GM21423 (cell line): ENCODE measurements at regions not wholly inside any gene's neighbourhood (a gene's known extent, or its start where the extent isn't known, plus 50 kb on each side); places are given as distances from the start of the nearest gene placed in this dataset.

Experiments
- ATAC-seq: cut with Tn5 transposase; IDR thresholded peaks from one replicate; pipeline ENCODE4 v1.9.1; 2021; ENCODE audit warnings: mild to moderate bottlenecking, moderate library complexity; ENCODE audit not compliant: unreplicated experiment

- ATAC-seq: no peak
Measured at GRCh38 chr14:95413289-95414215, 93.8 kb upstream of the CLMN start.

GRCh38 chr14:95410838-95411237 is 91.1 kb upstream of the CLMN start:
- ATAC-seq: no peak

- ATAC-seq: no peak
Measured at GRCh38 chr14:95409477-95410272, 90.0 kb upstream of the CLMN start.

GRCh38 chr14:95408731-95409476 is 89.2 kb upstream of the CLMN start:
- no peak for ATAC-seq

- ATAC-seq: no peak
Measured at GRCh38 chr14:95407354-95407753, 87.6 kb upstream of the CLMN start.

- ATAC-seq: no peak
Measured at GRCh38 chr14:95406756-95407277, 87.1 kb upstream of the CLMN start.

- no peak for ATAC-seq
Measured at GRCh38 chr14:95404583-95404982, 84.9 kb upstream of the CLMN start.

- no peak for ATAC-seq
Measured at GRCh38 chr14:95402578-95402977, 82.9 kb upstream of the CLMN start.

- no peak for ATAC-seq
Measured at GRCh38 chr14:95402176-95402575, 82.5 kb upstream of the CLMN start.

GRCh38 chr14:95398630-95399547 is 79.2 kb upstream of the CLMN start:
- ATAC-seq: no peak

GRCh38 chr14:95397325-95397724 is 77.6 kb upstream of the CLMN start:
- ATAC-seq: no peak

- ATAC-seq: no peak
Measured at GRCh38 chr14:95396221-95396620, 76.5 kb upstream of the CLMN start.

- ATAC-seq: no peak
Measured at GRCh38 chr14:95395098-95395737, 75.5 kb upstream of the CLMN start.

- ATAC-seq: no peak
Measured at GRCh38 chr14:95394297-95395097, 74.8 kb upstream of the CLMN start.

- no peak for ATAC-seq
Measured at GRCh38 chr14:95392841-95393240, 73.1 kb upstream of the CLMN start.

GRCh38 chr14:95391331-95391730 is 71.6 kb upstream of the CLMN start:
- no peak for ATAC-seq

- no peak for ATAC-seq
Measured at GRCh38 chr14:95389471-95390011, 69.8 kb upstream of the CLMN start.

GRCh38 chr14:95388699-95389098 is 69.0 kb upstream of the CLMN start:
- no peak for ATAC-seq
